ENCODE measurements at regions not wholly inside any gene's neighbourhood (a gene's known extent, or its start where the extent isn't known, plus 50 kb on each side); places are given as distances from the start of the nearest gene placed in this dataset.

DNA sequence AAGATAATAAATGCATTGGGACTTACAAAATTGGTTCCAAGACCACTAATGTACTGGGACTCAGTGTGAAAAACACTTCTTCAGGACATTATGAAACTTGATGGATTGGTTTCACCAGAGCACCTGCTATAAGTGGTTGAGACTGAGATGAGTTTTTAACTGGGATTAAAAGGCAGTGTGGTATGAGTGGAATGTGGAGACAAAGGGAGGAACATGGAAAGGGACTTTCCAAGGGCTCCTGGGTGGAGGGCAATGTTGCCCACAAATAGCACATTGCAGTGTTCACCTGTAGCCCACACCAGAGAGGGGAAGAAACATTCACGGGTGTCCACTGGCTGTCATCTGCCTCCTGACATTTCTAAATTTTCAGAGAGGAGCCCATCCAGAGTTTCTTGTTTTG lies 253.3 kb upstream of the TANK start:
- no peak for TF ChIP-seq CREB1 (IDR thresholded peaks at IDR 0.05; ENCODE audit: low read depth)
- peak; percentile 47; the same call in 1 of the 2 replicates for TF ChIP-seq TEAD4 (IDR thresholded peaks at IDR 0.05)
- TF ChIP-seq RAD21 (IDR thresholded peaks at IDR 0.05; ENCODE audit: low read depth), result no peak
- TF ChIP-seq, protein P1, sequence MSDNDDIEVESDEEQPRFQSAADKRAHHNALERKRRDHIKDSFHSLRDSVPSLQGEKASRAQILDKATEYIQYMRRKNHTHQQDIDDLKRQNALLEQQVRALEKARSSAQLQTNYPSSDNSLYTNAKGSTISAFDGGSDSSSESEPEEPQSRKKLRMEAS (IDR thresholded peaks at IDR 0.05), result no peak
- TF ChIP-seq, protein P2, sequence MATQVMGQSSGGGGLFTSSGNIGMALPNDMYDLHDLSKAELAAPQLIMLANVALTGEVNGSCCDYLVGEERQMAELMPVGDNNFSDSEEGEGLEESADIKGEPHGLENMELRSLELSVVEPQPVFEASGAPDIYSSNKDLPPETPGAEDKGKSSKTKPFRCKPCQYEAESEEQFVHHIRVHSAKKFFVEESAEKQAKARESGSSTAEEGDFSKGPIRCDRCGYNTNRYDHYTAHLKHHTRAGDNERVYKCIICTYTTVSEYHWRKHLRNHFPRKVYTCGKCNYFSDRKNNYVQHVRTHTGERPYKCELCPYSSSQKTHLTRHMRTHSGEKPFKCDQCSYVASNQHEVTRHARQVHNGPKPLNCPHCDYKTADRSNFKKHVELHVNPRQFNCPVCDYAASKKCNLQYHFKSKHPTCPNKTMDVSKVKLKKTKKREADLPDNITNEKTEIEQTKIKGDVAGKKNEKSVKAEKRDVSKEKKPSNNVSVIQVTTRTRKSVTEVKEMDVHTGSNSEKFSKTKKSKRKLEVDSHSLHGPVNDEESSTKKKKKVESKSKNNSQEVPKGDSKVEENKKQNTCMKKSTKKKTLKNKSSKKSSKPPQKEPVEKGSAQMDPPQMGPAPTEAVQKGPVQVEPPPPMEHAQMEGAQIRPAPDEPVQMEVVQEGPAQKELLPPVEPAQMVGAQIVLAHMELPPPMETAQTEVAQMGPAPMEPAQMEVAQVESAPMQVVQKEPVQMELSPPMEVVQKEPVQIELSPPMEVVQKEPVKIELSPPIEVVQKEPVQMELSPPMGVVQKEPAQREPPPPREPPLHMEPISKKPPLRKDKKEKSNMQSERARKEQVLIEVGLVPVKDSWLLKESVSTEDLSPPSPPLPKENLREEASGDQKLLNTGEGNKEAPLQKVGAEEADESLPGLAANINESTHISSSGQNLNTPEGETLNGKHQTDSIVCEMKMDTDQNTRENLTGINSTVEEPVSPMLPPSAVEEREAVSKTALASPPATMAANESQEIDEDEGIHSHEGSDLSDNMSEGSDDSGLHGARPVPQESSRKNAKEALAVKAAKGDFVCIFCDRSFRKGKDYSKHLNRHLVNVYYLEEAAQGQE (IDR thresholded peaks at IDR 0.05; ENCODE audit: low read depth), result no peak
- no peak for TF ChIP-seq ZBTB7A (IDR thresholded peaks at IDR 0.05; ENCODE audit: low read depth)

DNA sequence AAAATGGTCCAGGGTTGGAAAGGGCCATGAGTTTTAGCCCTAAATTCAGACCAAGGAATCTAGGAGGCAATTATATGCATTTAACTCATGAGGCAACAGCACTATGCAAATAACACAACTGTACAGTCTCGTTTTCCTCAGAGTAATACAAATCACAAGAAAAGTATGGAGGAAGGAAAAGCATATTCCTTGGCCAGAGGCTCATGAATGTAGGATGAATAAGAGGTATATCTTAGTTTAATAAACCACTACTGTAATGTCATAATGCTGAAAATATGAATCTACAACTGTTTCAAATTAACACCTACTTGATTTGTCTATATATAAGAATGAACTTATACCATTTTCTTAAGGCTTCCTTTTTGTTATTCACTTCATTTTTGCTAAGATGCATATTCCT lies 252.5 kb upstream of the TANK start:
- TF ChIP-seq, protein P1 (IDR thresholded peaks at IDR 0.05), result no peak
- TF ChIP-seq FOXM1 (IDR thresholded peaks at IDR 0.05; ENCODE audit: borderline replicate concordance, low read depth) (no peak), EGR1 (IDR thresholded peaks at IDR 0.05) (no peak), ZBTB7A (IDR thresholded peaks at IDR 0.05; ENCODE audit: low read depth) (no peak), TCF12 (IDR thresholded peaks at IDR 0.05; ENCODE audit: low read depth) (no peak), EP300 (IDR thresholded peaks at IDR 0.05; ENCODE audit: borderline replicate concordance) (no peak), CEBPB (IDR thresholded peaks at IDR 0.05) (no peak), NFIC (IDR thresholded peaks at IDR 0.05) (no peak), RAD21 (IDR thresholded peaks at IDR 0.05; ENCODE audit: low read depth) (no peak), YY1 (IDR thresholded peaks at IDR 0.05; ENCODE audit: low read depth) (no peak), TEAD4 (IDR thresholded peaks at IDR 0.05) (no peak), CREB1 (IDR thresholded peaks at IDR 0.05; ENCODE audit: low read depth) (no peak), TAF1 (IDR thresholded peaks at IDR 0.05; ENCODE audit: low read depth) (no peak)
- TF ChIP-seq, protein P2 (IDR thresholded peaks at IDR 0.05; ENCODE audit: low read depth), result no peak
- TF ChIP-seq, protein P3, sequence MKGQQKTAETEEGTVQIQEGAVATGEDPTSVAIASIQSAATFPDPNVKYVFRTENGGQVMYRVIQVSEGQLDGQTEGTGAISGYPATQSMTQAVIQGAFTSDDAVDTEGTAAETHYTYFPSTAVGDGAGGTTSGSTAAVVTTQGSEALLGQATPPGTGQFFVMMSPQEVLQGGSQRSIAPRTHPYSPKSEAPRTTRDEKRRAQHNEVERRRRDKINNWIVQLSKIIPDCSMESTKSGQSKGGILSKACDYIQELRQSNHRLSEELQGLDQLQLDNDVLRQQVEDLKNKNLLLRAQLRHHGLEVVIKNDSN (IDR thresholded peaks at IDR 0.05), result no peak

DNA sequence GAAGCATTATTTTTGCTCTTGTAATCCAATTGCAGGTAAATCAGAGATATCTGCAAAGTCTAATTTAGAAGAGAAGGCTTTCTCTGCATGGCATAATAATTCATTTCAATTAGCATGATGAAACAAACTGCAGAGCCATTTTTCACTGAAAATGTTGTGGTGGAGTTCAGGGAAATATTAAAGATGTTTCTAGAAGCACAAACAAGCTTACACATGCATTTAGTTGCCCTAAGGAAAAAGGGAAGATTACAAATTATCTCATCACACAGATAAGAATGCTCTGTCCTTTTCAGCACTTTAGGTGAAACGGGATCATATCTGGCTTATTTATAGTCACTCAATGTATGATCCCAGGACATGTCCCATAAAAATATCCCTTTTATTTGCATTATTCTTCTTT lies 252.1 kb upstream of the TANK start:
- TF ChIP-seq EGR1 (IDR thresholded peaks at IDR 0.05), result no peak
- TF ChIP-seq, protein P2 (IDR thresholded peaks at IDR 0.05; ENCODE audit: low read depth), result peak; percentile 12; the same call in 1 of the 2 replicates

DNA sequence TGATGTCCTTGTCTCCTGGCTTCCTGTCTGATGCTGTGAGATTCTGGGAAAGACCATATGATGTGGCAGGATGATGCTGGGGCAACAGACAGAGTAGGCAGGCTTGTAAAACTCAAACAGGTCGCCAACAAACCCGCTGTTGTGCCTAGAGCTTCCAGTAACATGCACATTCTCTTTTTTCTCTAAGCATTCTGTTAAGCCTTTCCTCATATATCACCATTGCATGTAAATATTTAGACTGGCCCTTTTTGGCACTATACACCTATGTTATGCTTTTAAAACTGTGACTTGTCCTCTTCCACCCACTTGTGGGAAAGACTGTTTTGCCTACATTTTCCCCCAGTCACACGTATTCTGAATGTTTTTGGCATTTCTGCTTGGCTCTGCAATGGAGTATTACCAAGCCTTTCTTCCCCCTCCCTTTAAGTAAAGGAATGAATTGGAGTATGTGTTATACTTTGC lies 250.4 kb upstream of the TANK start:
- TF ChIP-seq TAF1 (IDR thresholded peaks at IDR 0.05; ENCODE audit: low read depth), result no peak
- TF ChIP-seq, protein P3 (IDR thresholded peaks at IDR 0.05), result no peak
- no peak for TF ChIP-seq ZBTB7A (IDR thresholded peaks at IDR 0.05; ENCODE audit: low read depth)
- TF ChIP-seq TCF12 (IDR thresholded peaks at IDR 0.05; ENCODE audit: low read depth), result no peak
- no peak for TF ChIP-seq EP300 (IDR thresholded peaks at IDR 0.05; ENCODE audit: borderline replicate concordance)
- TF ChIP-seq NFIC (IDR thresholded peaks at IDR 0.05), result no peak
- TF ChIP-seq FOXM1 (IDR thresholded peaks at IDR 0.05; ENCODE audit: borderline replicate concordance, low read depth), result no peak
- TF ChIP-seq, protein P1 (IDR thresholded peaks at IDR 0.05), result no peak
- no peak for TF ChIP-seq YY1 (IDR thresholded peaks at IDR 0.05; ENCODE audit: low read depth)
- TF ChIP-seq RAD21 (IDR thresholded peaks at IDR 0.05; ENCODE audit: low read depth), result no peak
- no peak for TF ChIP-seq CEBPB (IDR thresholded peaks at IDR 0.05)
- no peak for TF ChIP-seq EGR1 (IDR thresholded peaks at IDR 0.05)

DNA sequence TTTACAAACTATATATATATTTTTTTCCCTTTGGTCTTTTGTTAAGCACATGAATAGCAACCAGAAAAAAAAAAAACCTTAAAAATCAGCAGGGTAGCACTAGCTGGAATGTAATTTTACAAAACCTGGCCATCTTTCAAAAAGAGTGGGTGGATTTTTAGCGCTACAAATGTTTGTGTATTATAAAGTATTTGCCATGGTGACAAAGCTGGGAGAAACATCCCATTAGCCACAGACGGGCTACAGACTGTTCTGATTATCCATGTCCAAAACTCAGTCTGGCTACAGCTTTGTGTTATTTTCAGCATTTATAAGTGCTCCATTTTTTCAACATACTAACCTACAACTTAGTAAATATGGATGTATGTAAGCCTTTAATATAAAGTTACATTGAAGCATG lies 249.5 kb upstream of the TANK start:
- TF ChIP-seq TEAD4 (IDR thresholded peaks at IDR 0.05) (0 out of 2 replicates have a peak, but pooled peaks have one; percentile 9), ZBTB7A (IDR thresholded peaks at IDR 0.05; ENCODE audit: low read depth) (no peak), EGR1 (IDR thresholded peaks at IDR 0.05) (peak; percentile 40; the same call in 1 of the 2 replicates), FOXM1 (IDR thresholded peaks at IDR 0.05; ENCODE audit: borderline replicate concordance, low read depth) (no peak), NFIC (IDR thresholded peaks at IDR 0.05) (no peak)

All from Ishikawa (cell line).